ENCODE measurements at regions not wholly inside any gene's neighbourhood (a gene's known extent, or its start where the extent isn't known, plus 50 kb on each side); places are given as distances from the start of the nearest gene placed in this dataset.

DNA sequence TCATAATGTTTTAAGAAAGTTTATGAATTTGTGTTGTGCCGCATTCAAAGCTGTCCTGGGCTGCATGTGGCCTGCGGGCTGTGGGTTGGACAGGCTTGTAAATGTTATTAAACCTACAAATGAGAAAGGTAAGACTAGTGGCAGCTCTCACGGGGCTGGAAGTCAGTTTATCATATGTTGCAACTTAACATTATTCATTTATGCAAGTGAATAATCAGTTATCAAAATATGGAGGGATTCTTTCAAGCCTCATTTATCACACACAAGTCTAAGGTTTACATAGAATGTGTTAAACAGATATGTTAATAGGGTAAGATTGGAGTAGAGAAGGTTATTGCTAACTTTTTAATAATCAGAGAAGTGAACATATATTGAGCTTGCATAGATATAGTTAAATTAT, 442.5 kb upstream of the RGS6 start:
- TF ChIP-seq POLR2AphosphoS5 (IDR thresholded peaks at IDR 0.05; ENCODE audit: low read depth, low read length) (no peak), TAF1 (IDR thresholded peaks at IDR 0.05; ENCODE audit: borderline replicate concordance, insufficient read depth, low read length) (no peak)
